ENCODE measurements at regions not wholly inside any gene's neighbourhood (a gene's known extent, or its start where the extent isn't known, plus 50 kb on each side); places are given as distances from the start of the nearest gene placed in this dataset.
A peak's percentile ranks its signal among the peaks of the same experiment; 100 is the strongest.

DNA sequence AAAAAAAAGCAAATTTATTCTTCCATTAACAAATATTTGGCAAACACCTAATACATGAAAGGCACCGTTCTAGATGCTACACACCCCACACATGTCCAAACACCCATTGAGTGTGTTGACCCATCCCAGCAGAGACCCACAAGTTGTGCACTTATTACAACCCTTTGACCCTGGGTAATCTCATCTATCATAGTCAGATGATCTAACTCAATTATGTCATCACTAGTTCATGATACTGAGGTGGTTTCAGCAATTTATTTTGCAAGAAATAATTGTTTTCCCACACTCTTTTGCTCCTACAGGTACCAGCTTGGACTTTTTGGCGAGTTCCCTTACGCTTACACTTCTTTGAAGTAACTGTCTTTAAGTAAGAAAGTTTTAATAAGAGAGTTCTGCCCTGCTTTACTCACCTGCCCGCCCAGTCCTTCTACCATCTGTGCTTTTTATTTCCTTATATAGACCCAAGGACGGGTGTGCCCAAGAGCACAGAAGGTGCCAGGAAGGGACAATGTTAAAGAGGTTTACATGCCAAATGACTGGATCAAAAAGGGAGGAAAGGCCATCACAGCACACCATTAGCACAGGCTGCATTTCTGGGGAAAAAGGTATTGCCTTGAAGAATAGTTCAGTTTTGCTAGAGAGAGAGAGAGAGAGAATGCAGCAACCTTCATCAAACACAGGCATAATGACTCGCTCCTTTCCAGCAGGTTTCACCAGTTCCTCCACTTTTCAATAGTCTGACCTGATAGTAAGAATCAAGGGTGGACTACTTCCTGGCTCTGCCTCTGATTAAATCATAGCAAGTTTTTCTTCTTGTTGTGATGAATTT is 54.5 kb upstream of the ATP11B start (continued):
- TF ChIP-seq, protein P1, sequence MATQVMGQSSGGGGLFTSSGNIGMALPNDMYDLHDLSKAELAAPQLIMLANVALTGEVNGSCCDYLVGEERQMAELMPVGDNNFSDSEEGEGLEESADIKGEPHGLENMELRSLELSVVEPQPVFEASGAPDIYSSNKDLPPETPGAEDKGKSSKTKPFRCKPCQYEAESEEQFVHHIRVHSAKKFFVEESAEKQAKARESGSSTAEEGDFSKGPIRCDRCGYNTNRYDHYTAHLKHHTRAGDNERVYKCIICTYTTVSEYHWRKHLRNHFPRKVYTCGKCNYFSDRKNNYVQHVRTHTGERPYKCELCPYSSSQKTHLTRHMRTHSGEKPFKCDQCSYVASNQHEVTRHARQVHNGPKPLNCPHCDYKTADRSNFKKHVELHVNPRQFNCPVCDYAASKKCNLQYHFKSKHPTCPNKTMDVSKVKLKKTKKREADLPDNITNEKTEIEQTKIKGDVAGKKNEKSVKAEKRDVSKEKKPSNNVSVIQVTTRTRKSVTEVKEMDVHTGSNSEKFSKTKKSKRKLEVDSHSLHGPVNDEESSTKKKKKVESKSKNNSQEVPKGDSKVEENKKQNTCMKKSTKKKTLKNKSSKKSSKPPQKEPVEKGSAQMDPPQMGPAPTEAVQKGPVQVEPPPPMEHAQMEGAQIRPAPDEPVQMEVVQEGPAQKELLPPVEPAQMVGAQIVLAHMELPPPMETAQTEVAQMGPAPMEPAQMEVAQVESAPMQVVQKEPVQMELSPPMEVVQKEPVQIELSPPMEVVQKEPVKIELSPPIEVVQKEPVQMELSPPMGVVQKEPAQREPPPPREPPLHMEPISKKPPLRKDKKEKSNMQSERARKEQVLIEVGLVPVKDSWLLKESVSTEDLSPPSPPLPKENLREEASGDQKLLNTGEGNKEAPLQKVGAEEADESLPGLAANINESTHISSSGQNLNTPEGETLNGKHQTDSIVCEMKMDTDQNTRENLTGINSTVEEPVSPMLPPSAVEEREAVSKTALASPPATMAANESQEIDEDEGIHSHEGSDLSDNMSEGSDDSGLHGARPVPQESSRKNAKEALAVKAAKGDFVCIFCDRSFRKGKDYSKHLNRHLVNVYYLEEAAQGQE (IDR thresholded peaks at IDR 0.05; ENCODE audit: low read depth, low read length) = no peak
- TF ChIP-seq MXI1 (IDR thresholded peaks at IDR 0.05; ENCODE audit: low read depth, low read length) (no peak), SIN3A (IDR thresholded peaks at IDR 0.05; ENCODE audit: borderline replicate concordance, low read depth, low read length) (no peak), FOXM1 (IDR thresholded peaks at IDR 0.05; ENCODE audit: low read depth) (no peak), GABPA (IDR thresholded peaks at IDR 0.05; ENCODE audit: low read depth) (no peak), ELF1 (IDR thresholded peaks at IDR 0.05) (no peak)
- TF ChIP-seq, protein P2, sequence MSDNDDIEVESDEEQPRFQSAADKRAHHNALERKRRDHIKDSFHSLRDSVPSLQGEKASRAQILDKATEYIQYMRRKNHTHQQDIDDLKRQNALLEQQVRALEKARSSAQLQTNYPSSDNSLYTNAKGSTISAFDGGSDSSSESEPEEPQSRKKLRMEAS (IDR thresholded peaks at IDR 0.05; ENCODE audit: low read depth) = no peak
- TF ChIP-seq, protein P3, sequence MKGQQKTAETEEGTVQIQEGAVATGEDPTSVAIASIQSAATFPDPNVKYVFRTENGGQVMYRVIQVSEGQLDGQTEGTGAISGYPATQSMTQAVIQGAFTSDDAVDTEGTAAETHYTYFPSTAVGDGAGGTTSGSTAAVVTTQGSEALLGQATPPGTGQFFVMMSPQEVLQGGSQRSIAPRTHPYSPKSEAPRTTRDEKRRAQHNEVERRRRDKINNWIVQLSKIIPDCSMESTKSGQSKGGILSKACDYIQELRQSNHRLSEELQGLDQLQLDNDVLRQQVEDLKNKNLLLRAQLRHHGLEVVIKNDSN (IDR thresholded peaks at IDR 0.05; ENCODE audit: borderline replicate concordance, low read depth) = no peak
- TF ChIP-seq, protein P4, sequence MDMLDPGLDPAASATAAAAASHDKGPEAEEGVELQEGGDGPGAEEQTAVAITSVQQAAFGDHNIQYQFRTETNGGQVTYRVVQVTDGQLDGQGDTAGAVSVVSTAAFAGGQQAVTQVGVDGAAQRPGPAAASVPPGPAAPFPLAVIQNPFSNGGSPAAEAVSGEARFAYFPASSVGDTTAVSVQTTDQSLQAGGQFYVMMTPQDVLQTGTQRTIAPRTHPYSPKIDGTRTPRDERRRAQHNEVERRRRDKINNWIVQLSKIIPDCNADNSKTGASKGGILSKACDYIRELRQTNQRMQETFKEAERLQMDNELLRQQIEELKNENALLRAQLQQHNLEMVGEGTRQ (IDR thresholded peaks at IDR 0.05; ENCODE audit: borderline replicate concordance, low read depth, low read length) = no peak

DNA sequence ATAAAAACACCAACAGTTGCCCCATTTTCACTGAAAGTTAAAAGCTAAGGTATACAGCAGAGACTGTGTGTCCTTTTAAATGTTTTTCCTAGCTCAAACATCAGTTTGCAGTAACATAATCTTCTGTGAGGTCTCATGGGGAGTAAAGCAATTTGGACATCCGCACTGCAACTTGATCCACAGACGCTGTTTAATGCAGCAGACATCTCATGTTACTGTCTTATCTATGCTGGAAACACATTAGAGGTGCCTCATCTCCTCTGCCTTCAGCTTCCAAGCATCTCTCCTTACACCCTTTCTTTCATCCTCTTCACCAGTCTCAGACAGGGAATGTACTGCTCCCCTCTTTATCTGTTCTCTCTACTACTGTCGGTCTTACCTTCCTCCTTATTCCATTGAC is 53.7 kb upstream of the ATP11B start:
- no peak overlapping the region; the same call in 1 of the 2 replicates for H2AFZ ChIP-seq (ENCODE audit: low read depth)
- H3K9ac ChIP-seq = no peak overlapping the region
- 48% methylated on average over 3 of the region's 3 CpGs for WGBS (ENCODE audit: low lambda C conversion rate)
- H3K79me2 ChIP-seq (ENCODE audit: insufficient read depth) = no peaks in the 10 kb centered on the region
- peak overlapping the region; percentile 31; the same call in 1 of the 2 replicates for H3K4me2 ChIP-seq
- H3K4me3 ChIP-seq (ENCODE audit: low read depth in 2 of 2, low read length in 1 of 2) = no peak overlapping the region
- no peaks in the 10 kb centered on the region for H4K20me1 ChIP-seq (ENCODE audit: insufficient read depth)
- peak overlapping the region; percentile 18 to 62; a peak in 2 of 4 replicates for H3K27ac ChIP-seq (ENCODE audit: low read depth in 2 of 2, low read length in 1 of 2)
- TF ChIP-seq MXI1 (IDR thresholded peaks at IDR 0.05; ENCODE audit: low read depth, low read length) (no peak), GABPA (IDR thresholded peaks at IDR 0.05; ENCODE audit: low read depth) (no peak), RCOR1 (IDR thresholded peaks at IDR 0.05; ENCODE audit: low read length) (no peak), RXRA (IDR thresholded peaks at IDR 0.05; ENCODE audit: borderline replicate concordance, low read depth) (no peak)
- TF ChIP-seq, protein P4 (IDR thresholded peaks at IDR 0.05; ENCODE audit: borderline replicate concordance, low read depth, low read length) = no peak
- TF ChIP-seq, protein P5, sequence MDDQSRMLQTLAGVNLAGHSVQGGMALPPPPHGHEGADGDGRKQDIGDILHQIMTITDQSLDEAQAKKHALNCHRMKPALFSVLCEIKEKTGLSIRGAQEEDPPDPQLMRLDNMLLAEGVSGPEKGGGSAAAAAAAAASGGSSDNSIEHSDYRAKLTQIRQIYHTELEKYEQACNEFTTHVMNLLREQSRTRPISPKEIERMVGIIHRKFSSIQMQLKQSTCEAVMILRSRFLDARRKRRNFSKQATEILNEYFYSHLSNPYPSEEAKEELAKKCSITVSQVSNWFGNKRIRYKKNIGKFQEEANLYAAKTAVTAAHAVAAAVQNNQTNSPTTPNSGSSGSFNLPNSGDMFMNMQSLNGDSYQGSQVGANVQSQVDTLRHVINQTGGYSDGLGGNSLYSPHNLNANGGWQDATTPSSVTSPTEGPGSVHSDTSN (IDR thresholded peaks at IDR 0.05) = peak; percentile 12; the same call in 1 of the 2 replicates
- H3K9me3 ChIP-seq = no peaks in the 10 kb centered on the region
- peaks cover 0 to 18% of the 10 kb centered on the region in 2 experiments; a peak in 1 of 4 replicates for H3K4me1 ChIP-seq (ENCODE audit: control insufficient read depth in 1 of 2, insufficient read depth in 2 of 2, low read depth in 1 of 2, low read length in 1 of 2)
- H3K9me2 ChIP-seq = no peaks in the 10 kb centered on the region
- ChIA-PET CTCF (interaction anchor here (1.1 kb wide), 1 partner anchor 9 kb away, joined by 4 read pairs; no protein-coding TSS in a partner anchor), POLR2A (no interaction called here)
- no peaks in the 10 kb centered on the region for H3K27me3 ChIP-seq (ENCODE audit: insufficient read depth)
- H3K36me3 ChIP-seq (replicated peaks in 1 of 2; ENCODE audit: control insufficient read depth in 1 of 2, insufficient read depth in 2 of 2, low read length in 1 of 2) = no peaks in the 10 kb centered on the region
- peaks cover 7% of the 10 kb centered on the region for H3F3A ChIP-seq (replicated peaks; ENCODE audit: insufficient read depth)
- DNase-seq = no peak

Measured in SK-N-SH (cell line).